HEK293 (cell line): ENCODE measurements at regions not wholly inside any gene's neighbourhood (a gene's known extent, or its start where the extent isn't known, plus 50 kb on each side); places are given as distances from the start of the nearest gene placed in this dataset.

Experiments
- CTCF ChIA-PET: fragments of 350-600 bp; formaldehyde crosslinking; extraction: SDS; loops from one replicate; lab custom pipeline; 2021; ENCODE audit warnings: antibody characterized with exemption; lab: Yijun Ruan, JAX
- POLR2A ChIA-PET: fragments of 300-600 bp; formaldehyde crosslinking; extraction: SDS; loops from one replicate; lab custom pipeline; 2020; ENCODE audit warnings: antibody characterized with exemption, inconsistent platforms; lab: Yijun Ruan, JAX
- H3K27ac ChIP-seq: fragments of 200-500 bp; sonication (Bioruptor generic); 2 replicates; pipeline ENCODE4 v1.5.1; 2014; ENCODE audit warnings: low read depth, low read length, control low read depth, inconsistent platforms; ENCODE audit errors: extremely low read depth
- H3K36me3 ChIP-seq, 2 experiments: fragments of 200-500 bp in 1 of 2; sonication (Bioruptor generic) in 1 of 2; 1 replicate in 1 of 2; 2 replicates in 1 of 2; pipeline ENCODE4 v1.5.1; 2014 to 2017; ENCODE audit warnings: inconsistent platforms in 2 of 2, low read length in 2 of 2; ENCODE audit not compliant: control insufficient read depth in 2 of 2, insufficient read depth in 1 of 2
- H3K4me1 ChIP-seq: fragments of 200-500 bp; sonication (Bioruptor generic); 2 replicates; pipeline ENCODE4 v1.5.1; 2014; ENCODE audit warnings: mild to moderate bottlenecking, low read length, inconsistent platforms; ENCODE audit not compliant: control insufficient read depth, insufficient read depth
- H3K4me3 ChIP-seq: 2 replicates; pipeline ENCODE4 v1.5.1; 2011; ENCODE audit warnings: low read depth, mild to moderate bottlenecking, control low read depth, low read length, moderate library complexity
- H3K9me3 ChIP-seq: fragments of 200-500 bp; sonication (Bioruptor generic); 2 replicates; pipeline ENCODE4 v1.5.1; 2014; ENCODE audit warnings: low read depth, low read length, inconsistent platforms; ENCODE audit not compliant: control insufficient read depth, insufficient read depth
- ATF2 ChIP-seq: fragments of 450-650 bp; formaldehyde crosslinking; IDR thresholded peaks from 2 replicates; pipeline ENCODE4 v1.5.1; 2016; ENCODE audit warnings: missing biosample characterization, missing genetic modification characterization, low read depth
- KLF8 ChIP-seq: fragments of 450-650 bp; formaldehyde crosslinking; IDR thresholded peaks from 2 replicates; pipeline ENCODE4 v1.5.1; 2016; ENCODE audit warnings: missing biosample characterization, missing genetic modification characterization
- MEIS1 ChIP-seq: sonication (generic); formaldehyde crosslinking; IDR thresholded peaks from 2 replicates; pipeline ENCODE4 v1.8.1; 2022; ENCODE audit warnings: missing genetic modification reagents, mild to moderate bottlenecking, borderline replicate concordance
- SP3 ChIP-seq: fragments of 450-650 bp; formaldehyde crosslinking; IDR thresholded peaks from 2 replicates; pipeline ENCODE4 v1.5.1; 2016; ENCODE audit warnings: missing biosample characterization, missing genetic modification characterization
- TRIM28 ChIP-seq: IDR thresholded peaks from 2 replicates; pipeline ENCODE4 v1.6.1; 2011; ENCODE audit warnings: low read length, control low read depth, borderline replicate concordance
- ZNF140 ChIP-seq: fragments of 450-650 bp; formaldehyde crosslinking; IDR thresholded peaks from 2 replicates; pipeline ENCODE4 v1.5.1; 2016; ENCODE audit warnings: missing biosample characterization, missing genetic modification characterization
- ZNF239 ChIP-seq: fragments of 450-650 bp; formaldehyde crosslinking; IDR thresholded peaks from 2 replicates; pipeline ENCODE4 v1.5.1; 2016; ENCODE audit warnings: missing biosample characterization, missing genetic modification characterization
- ZNF416 ChIP-seq: fragments of 450-650 bp; formaldehyde crosslinking; IDR thresholded peaks from 2 replicates; pipeline ENCODE4 v1.5.1; 2016; ENCODE audit warnings: missing biosample characterization, missing genetic modification characterization
- ZNF433 ChIP-seq: fragments of 450-650 bp; formaldehyde crosslinking; IDR thresholded peaks from 2 replicates; pipeline ENCODE4 v1.5.1; 2016; ENCODE audit warnings: missing biosample characterization, missing genetic modification characterization, low read depth
- ZNF510 ChIP-seq: fragments of 450-650 bp; formaldehyde crosslinking; IDR thresholded peaks from 2 replicates; pipeline ENCODE4 v1.5.1; 2018; ENCODE audit warnings: mild to moderate bottlenecking, missing genetic modification characterization, missing biosample characterization; ENCODE audit not compliant: insufficient replicate concordance
- ZNF530 ChIP-seq: fragments of 450-650 bp; formaldehyde crosslinking; IDR thresholded peaks from 2 replicates; pipeline ENCODE4 v1.5.1; 2016; ENCODE audit warnings: low read depth, missing biosample characterization, missing genetic modification characterization
- ZNF548 ChIP-seq: fragments of 450-650 bp; formaldehyde crosslinking; IDR thresholded peaks from 2 replicates; pipeline ENCODE4 v1.5.1; 2016; ENCODE audit warnings: missing biosample characterization, missing genetic modification characterization
- ZNF558 ChIP-seq: fragments of 450-650 bp; formaldehyde crosslinking; IDR thresholded peaks from 2 replicates; pipeline ENCODE4 v1.5.1; 2016; ENCODE audit warnings: missing biosample characterization, missing genetic modification characterization
- ZNF621 ChIP-seq: fragments of 450-650 bp; formaldehyde crosslinking; IDR thresholded peaks from 2 replicates; pipeline ENCODE4 v1.5.1; 2017; ENCODE audit warnings: missing biosample characterization, missing genetic modification characterization
- ZNF623 ChIP-seq: fragments of 450-650 bp; formaldehyde crosslinking; IDR thresholded peaks from 2 replicates; pipeline ENCODE4 v1.5.1; 2016; ENCODE audit warnings: missing biosample characterization, missing genetic modification characterization
- ZNF707 ChIP-seq: fragments of 450-650 bp; formaldehyde crosslinking; IDR thresholded peaks from 2 replicates; pipeline ENCODE4 v1.5.1; 2016; ENCODE audit warnings: missing biosample characterization, missing genetic modification characterization
- ZNF747 ChIP-seq: fragments of 450-650 bp; formaldehyde crosslinking; IDR thresholded peaks from 2 replicates; pipeline ENCODE4 v1.5.1; 2016; ENCODE audit warnings: missing biosample characterization, missing genetic modification characterization
- ZNF785 ChIP-seq: fragments of 450-650 bp; formaldehyde crosslinking; IDR thresholded peaks from 2 replicates; pipeline ENCODE4 v1.5.1; 2016; ENCODE audit warnings: missing biosample characterization, missing genetic modification characterization
- TF ChIP-seq, protein P1 (sequence below): fragments of 450-650 bp; formaldehyde crosslinking; IDR thresholded peaks from 2 replicates; pipeline ENCODE4 v1.5.1; 2016; ENCODE audit warnings: missing biosample characterization, missing genetic modification characterization, low read depth
- TF ChIP-seq, protein P2 (sequence below): fragments of 450-650 bp; formaldehyde crosslinking; IDR thresholded peaks from 2 replicates; pipeline ENCODE4 v1.5.1; 2016; ENCODE audit warnings: missing biosample characterization, missing genetic modification characterization

- Histone ChIP-seq H3K9me3 (no peaks in the 10 kb centered on the region), H3K4me1 (no peaks in the 10 kb centered on the region), H3K27ac (no peak overlapping the region), H3K36me3 (no peaks in the 10 kb centered on the region), H3K4me3 (no peak overlapping the region)
- TF ChIP-seq ZNF707: no peak
- ChIA-PET CTCF (no interaction called here), POLR2A (no interaction called here)
Measured at GRCh38 chr15:47650564-47650963, 66.7 kb upstream of the SEMA6D start.

GRCh38 chr15:47652328-47652727 lies 65.0 kb upstream of the SEMA6D start:
- Histone ChIP-seq H3K36me3 (no peaks in the 10 kb centered on the region), H3K4me3 (no peak overlapping the region), H3K27ac (no peak overlapping the region), H3K9me3 (no peaks in the 10 kb centered on the region), H3K4me1 (no peaks in the 10 kb centered on the region)
- POLR2A ChIA-PET: no interaction called here
- CTCF ChIA-PET: interaction anchor here (1.2 kb wide), 1 partner anchor 457 kb away, joined by 4 read pairs; no protein-coding TSS in a partner anchor
- TF ChIP-seq ZNF510 (tag by site-specific recombination): no peak
- TF ChIP-seq ZNF433: no peak
- TF ChIP-seq ZNF548 (tag by site-specific recombination): no peak
- no peak for TF ChIP-seq ZNF530 (tag by site-specific recombination)
- TF ChIP-seq, protein P1, sequence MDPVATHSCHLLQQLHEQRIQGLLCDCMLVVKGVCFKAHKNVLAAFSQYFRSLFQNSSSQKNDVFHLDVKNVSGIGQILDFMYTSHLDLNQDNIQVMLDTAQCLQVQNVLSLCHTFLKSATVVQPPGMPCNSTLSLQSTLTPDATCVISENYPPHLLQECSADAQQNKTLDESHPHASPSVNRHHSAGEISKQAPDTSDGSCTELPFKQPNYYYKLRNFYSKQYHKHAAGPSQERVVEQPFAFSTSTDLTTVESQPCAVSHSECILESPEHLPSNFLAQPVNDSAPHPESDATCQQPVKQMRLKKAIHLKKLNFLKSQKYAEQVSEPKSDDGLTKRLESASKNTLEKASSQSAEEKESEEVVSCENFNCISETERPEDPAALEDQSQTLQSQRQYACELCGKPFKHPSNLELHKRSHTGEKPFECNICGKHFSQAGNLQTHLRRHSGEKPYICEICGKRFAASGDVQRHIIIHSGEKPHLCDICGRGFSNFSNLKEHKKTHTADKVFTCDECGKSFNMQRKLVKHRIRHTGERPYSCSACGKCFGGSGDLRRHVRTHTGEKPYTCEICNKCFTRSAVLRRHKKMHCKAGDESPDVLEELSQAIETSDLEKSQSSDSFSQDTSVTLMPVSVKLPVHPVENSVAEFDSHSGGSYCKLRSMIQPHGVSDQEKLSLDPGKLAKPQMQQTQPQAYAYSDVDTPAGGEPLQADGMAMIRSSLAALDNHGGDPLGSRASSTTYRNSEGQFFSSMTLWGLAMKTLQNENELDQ (tag by site-specific recombination): no peak
- TF ChIP-seq ZNF747 (tag by site-specific recombination): no peak
- no peak for TF ChIP-seq ZNF558 (tag by site-specific recombination)
- no peak for TF ChIP-seq ZNF416 (tag by site-specific recombination)

DNA sequence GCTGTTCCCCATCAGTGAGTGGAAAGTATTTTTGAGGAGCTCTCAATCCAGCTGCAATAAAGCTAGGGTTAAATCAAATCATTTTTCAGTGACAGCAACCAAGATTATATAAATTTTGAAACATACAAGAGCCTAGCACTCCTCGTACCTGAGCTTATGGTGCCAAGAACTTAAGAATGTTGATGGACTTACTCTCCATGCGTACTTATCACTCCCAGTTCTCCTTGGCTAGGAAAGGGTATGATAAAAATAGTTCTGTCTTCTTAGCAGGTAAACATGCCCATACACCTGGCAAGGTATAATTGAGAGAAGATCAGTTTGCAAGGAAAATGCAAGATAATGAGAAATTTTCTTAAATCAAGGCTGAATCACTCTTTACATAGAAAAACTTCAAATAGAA lies 64.5 kb upstream of the SEMA6D start:
- CTCF ChIA-PET: interaction anchor here (1.2 kb wide), 1 partner anchor 458 kb away, joined by 4 read pairs; no protein-coding TSS in a partner anchor
- POLR2A ChIA-PET: no interaction called here
- no peaks in the 10 kb centered on the region for H3K4me1 ChIP-seq
- H3K27ac ChIP-seq: no peak overlapping the region
- no peak for TF ChIP-seq ATF2 (tag by site-specific recombination)
- TF ChIP-seq ZNF140: no peak
- TF ChIP-seq TRIM28: no peak
- TF ChIP-seq, protein P2, sequence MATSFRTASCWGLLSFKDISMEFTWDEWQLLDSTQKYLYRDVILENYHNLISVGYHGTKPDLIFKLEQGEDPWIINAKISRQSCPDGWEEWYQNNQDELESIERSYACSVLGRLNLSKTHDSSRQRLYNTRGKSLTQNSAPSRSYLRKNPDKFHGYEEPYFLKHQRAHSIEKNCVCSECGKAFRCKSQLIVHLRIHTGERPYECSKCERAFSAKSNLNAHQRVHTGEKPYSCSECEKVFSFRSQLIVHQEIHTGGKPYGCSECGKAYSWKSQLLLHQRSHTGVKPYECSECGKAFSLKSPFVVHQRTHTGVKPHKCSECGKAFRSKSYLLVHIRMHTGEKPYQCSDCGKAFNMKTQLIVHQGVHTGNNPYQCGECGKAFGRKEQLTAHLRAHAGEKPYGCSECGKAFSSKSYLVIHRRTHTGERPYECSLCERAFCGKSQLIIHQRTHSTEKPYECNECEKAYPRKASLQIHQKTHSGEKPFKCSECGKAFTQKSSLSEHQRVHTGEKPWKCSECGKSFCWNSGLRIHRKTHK (tag by site-specific recombination): no peak
- no peaks in the 10 kb centered on the region for H3K36me3 ChIP-seq
- H3K9me3 ChIP-seq: no peaks in the 10 kb centered on the region
- H3K4me3 ChIP-seq: no peak overlapping the region

DNA sequence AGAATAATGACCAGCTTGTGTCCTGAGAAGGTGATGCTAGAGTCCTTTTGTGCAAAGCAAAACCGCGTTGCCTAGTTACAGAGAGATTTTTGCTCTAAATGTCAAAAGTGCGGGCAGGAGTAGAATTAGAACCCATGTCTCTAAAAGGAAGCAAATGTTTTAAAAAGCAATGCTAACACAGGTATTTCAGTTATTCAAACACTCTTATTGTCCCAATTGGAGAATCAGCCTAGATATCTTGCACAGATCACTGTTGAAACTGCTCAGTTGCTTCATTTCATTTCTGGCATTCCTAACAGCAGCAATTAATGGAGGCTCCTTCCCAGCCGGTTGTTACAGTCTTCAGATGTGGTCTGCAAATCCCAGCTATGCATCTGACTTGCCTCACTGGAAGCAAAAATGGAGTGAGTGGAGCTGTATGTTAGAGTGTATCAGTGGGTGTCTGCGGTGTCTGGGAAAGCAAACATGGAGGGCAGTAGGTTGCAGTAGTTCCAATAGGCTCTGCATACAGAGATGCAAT lies 55.6 kb upstream of the SEMA6D start:
- Histone ChIP-seq H3K36me3 (no peaks in the 10 kb centered on the region), H3K27ac (no peak overlapping the region)
- TF ChIP-seq ZNF239: no peak
- TF ChIP-seq SP3 (tag by site-specific recombination): no peak
- no peak for TF ChIP-seq ZNF416 (tag by site-specific recombination)
- TF ChIP-seq ZNF621 (tag by site-specific recombination): no peak
- no peak for TF ChIP-seq ATF2 (tag by site-specific recombination)
- no peak for TF ChIP-seq ZNF785 (tag by site-specific recombination)
- no peak for TF ChIP-seq ZNF623 (tag by site-specific recombination)
- no peak for TF ChIP-seq MEIS1 (CRISPR knock-in tag)
- no peak for TF ChIP-seq KLF8 (tag by site-specific recombination)
- TF ChIP-seq, all 188 proteins: peak for 0
- no peak overlapping the region for H3K4me3 ChIP-seq
- ChIA-PET CTCF (no interaction called here), POLR2A (no interaction called here)
- H3K4me1 ChIP-seq: no peaks in the 10 kb centered on the region
- no peaks in the 10 kb centered on the region for H3K9me3 ChIP-seq
